Gastrocnemius medialis (tissue), 4 donors: ENCODE measurements at regions not wholly inside any gene's neighbourhood (a gene's known extent, or its start where the extent isn't known, plus 50 kb on each side); places are given as distances from the start of the nearest gene placed in this dataset.

ENCODE experiments used
- ATAC-seq, 2 donors: fragments of 150-250 bp; one replicate each; pipeline ENCODE4 v1.9.1; 2016
- DNase-seq, 2 donors: peaks; one replicate each; pipeline ENCODE4 v3.0.0-alpha.2; 2019
- H3K27ac ChIP-seq, 4 donors: fragments of 200-600 bp; sonication (generic); 1 replicate in 1 of 4; 2 replicates in 3 of 4; pipeline ENCODE4 v1.5.1; 2016 to 2018; ENCODE audit warnings: mild to moderate bottlenecking in 2 of 4, moderate library complexity in 1 of 4
- H3K27me3 ChIP-seq, 3 donors: fragments of 200-600 bp; sonication (generic) in 2 of 3; 1 replicate in 1 of 3; 2 replicates in 2 of 3; pipeline versions ENCODE4 v1.5.1 to v1.6.0; 2016 to 2019; ENCODE audit warnings: mild to moderate bottlenecking in 1 of 3, moderate library complexity in 1 of 3
- H3K36me3 ChIP-seq, 2 donors: fragments of 200-600 bp; sonication (generic) in 1 of 2; one replicate each; pipeline ENCODE4 v1.5.1; 2017 to 2018
- H3K4me1 ChIP-seq, 2 donors: fragments of 200-600 bp; sonication (generic) in 1 of 2; one replicate each; pipeline ENCODE4 v1.5.1; 2016 to 2017; ENCODE audit warnings: mild to moderate bottlenecking in 2 of 2
- H3K4me3 ChIP-seq, 4 donors: fragments of 200-600 bp; sonication (generic) in 3 of 4; 1 replicate in 1 of 4; 2 replicates in 3 of 4; pipeline ENCODE4 v1.5.1; 2016 to 2019; ENCODE audit warnings: mild to moderate bottlenecking in 2 of 4
- H3K9me3 ChIP-seq, 3 donors: fragments of 200-600 bp; sonication (generic) in 2 of 3; 1 replicate in 1 of 3; 2 replicates in 2 of 3; pipeline ENCODE4 v1.5.1; 2016 to 2019
- POLR2A ChIP-seq, 2 donors: fragments of 450-650 bp; IDR thresholded peaks; one replicate each; pipeline ENCODE4 v1.6.1; 2017; ENCODE audit warnings: antibody characterized with exemption in 2 of 2, mild to moderate bottlenecking in 2 of 2, moderate library complexity in 2 of 2
- in situ Hi-C, 4 donors: fragments of 200-750 bp; cut with MboI; loops; one replicate each; pipeline versions ENCODE4 v1.15.0 to v1.8.0; 2017; ENCODE audit warnings: low sequenced_read_pairs in 4 of 4
- intact Hi-C: fragments of 100-400 bp; cut with DNase I; formaldehyde crosslinking; loops from one replicate; pipeline ENCODE4 v1.15.1; 2023; ENCODE audit warnings: low total_unique reads
- TF ChIP-seq, protein P1 (sequence below), 5 experiments: fragments of 450-650 bp in 3 of 5; fragments of 200-600 bp in 2 of 5; sonication (generic) in 2 of 5; IDR thresholded peaks in 4 of 5; conservative IDR thresholded peaks in 1 of 5; 1 replicate in 4 of 5; 2 replicates in 1 of 5; pipeline ENCODE4 v1.5.1; 2016 to 2019; ENCODE audit warnings: antibody characterized with exemption in 5 of 5, mild to moderate bottlenecking in 3 of 5, moderate library complexity in 3 of 5

DNA sequence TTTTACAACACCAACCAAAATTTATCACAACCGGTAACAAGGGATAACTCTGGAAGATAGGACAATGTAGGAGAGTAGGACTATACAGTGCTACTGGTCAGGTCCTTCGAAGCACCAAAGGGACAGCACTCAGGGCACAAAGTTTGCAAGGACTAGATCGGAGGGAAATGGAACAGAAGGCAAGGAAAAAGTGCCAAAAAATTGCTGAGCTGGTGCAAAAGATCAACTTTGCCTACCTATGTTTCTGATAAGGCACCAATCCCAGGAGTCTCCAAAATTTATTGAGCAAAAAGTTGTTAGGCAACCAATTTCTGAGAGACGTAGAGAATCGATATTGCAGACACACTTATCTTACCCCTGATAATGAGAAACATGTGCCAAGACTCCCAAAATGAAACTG, 160.0 kb upstream of the PLEKHA5 start:
- ATAC-seq: no peak
- no peak for DNase-seq
- TF ChIP-seq, protein P1, sequence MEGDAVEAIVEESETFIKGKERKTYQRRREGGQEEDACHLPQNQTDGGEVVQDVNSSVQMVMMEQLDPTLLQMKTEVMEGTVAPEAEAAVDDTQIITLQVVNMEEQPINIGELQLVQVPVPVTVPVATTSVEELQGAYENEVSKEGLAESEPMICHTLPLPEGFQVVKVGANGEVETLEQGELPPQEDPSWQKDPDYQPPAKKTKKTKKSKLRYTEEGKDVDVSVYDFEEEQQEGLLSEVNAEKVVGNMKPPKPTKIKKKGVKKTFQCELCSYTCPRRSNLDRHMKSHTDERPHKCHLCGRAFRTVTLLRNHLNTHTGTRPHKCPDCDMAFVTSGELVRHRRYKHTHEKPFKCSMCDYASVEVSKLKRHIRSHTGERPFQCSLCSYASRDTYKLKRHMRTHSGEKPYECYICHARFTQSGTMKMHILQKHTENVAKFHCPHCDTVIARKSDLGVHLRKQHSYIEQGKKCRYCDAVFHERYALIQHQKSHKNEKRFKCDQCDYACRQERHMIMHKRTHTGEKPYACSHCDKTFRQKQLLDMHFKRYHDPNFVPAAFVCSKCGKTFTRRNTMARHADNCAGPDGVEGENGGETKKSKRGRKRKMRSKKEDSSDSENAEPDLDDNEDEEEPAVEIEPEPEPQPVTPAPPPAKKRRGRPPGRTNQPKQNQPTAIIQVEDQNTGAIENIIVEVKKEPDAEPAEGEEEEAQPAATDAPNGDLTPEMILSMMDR (IDR thresholded peaks at IDR 0.05 in 4 of 5, conservative IDR thresholded peaks at IDR 0.05 in 1 of 5): no peak
- TF ChIP-seq POLR2A (IDR thresholded peaks at IDR 0.05): no peak
- no peak overlapping the region for H3K27ac ChIP-seq
- no peaks in the 10 kb centered on the region for H3K4me1 ChIP-seq
- in situ Hi-C loops (no loop called here), intact Hi-C loops (no loop called here)
- no peaks in the 10 kb centered on the region for H3K27me3 ChIP-seq
- no peaks in the 10 kb centered on the region for H3K36me3 ChIP-seq
- H3K4me3 ChIP-seq: no peak overlapping the region
- no peaks in the 10 kb centered on the region for H3K9me3 ChIP-seq

DNA sequence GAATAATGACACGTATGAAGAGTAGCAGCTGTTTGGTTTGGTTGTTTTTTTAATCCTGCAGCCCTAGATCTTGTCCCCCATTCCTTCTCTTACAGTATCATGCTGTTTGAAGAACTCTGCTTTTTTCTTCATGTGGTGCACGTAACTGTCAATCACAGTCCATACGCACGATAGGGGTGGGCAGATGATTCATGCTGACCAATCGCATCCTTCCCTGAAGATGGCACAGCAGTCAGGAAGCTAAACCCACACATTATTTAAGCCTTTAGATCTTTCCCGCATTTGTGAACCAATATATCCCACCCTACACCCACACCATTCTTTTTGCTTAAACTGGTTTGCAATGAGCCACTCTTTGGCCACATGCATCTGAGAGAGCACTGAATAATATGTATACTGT, 158.9 kb upstream of the PLEKHA5 start:
- DNase-seq: no peak
- Histone ChIP-seq H3K4me3 (no peak overlapping the region), H3K27ac (no peak overlapping the region), H3K36me3 (no peaks in the 10 kb centered on the region), H3K4me1 (no peaks in the 10 kb centered on the region), H3K27me3 (no peaks in the 10 kb centered on the region), H3K9me3 (no peaks in the 10 kb centered on the region)
- intact Hi-C loops (no loop called here), in situ Hi-C loops (no loop called here)
- no peak for TF ChIP-seq POLR2A (IDR thresholded peaks at IDR 0.05)
- TF ChIP-seq, protein P1 (IDR thresholded peaks at IDR 0.05 in 4 of 5, conservative IDR thresholded peaks at IDR 0.05 in 1 of 5): no peak
- no peak for ATAC-seq

DNA sequence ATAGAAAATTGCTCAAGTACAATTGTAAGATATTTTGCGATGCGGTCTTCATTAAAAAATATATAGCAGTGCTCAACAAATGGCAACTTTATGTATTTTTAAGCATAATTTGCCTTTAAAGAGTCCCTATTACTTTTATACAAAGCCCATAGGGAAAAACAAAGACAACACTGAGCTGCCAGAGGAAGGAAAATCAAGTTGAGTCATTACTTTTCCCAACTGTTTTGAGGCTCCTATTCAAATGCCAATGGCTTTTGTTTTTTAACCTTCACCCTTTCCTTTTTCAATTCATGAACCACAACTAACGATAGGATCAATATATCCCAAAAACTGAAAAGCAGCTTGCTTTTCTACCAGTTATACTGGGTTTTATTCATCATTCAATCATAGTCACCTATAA, 157.6 kb upstream of the PLEKHA5 start:
- ATAC-seq: no peak
- intact Hi-C loops (no loop called here), in situ Hi-C loops (no loop called here)
- no peak for TF ChIP-seq POLR2A (IDR thresholded peaks at IDR 0.05)
- TF ChIP-seq, protein P1 (IDR thresholded peaks at IDR 0.05 in 4 of 5, conservative IDR thresholded peaks at IDR 0.05 in 1 of 5): no peak
- Histone ChIP-seq H3K4me3 (no peak overlapping the region), H3K27me3 (no peaks in the 10 kb centered on the region), H3K9me3 (no peaks in the 10 kb centered on the region), H3K27ac (no peak overlapping the region), H3K36me3 (no peaks in the 10 kb centered on the region), H3K4me1 (no peaks in the 10 kb centered on the region)
- no peak for DNase-seq

DNA sequence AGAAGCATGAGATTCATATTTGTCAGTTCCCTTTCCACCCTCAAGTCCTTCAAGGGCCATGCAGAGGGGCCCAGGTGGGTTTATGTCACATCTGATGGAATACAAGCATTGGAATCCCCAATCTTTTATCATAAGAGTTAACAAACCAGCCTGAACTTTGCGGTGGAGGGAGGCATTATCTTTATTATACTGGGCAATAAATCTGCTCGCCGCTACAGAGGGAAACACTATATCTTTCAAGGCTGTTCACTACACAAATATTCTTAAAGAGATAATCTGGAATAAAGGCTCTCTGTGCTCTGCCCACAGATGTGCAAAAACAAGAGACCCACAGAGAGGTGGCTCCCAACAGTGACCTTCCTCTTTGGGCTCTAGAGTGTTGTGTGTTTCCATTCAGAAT, 153.6 kb upstream of the PLEKHA5 start:
- DNase-seq (no peak), ATAC-seq (no peak)
- Histone ChIP-seq H3K4me3 (no peak overlapping the region), H3K27ac (no peak overlapping the region), H3K9me3 (no peaks in the 10 kb centered on the region), H3K4me1 (no peaks in the 10 kb centered on the region), H3K36me3 (no peaks in the 10 kb centered on the region), H3K27me3 (no peaks in the 10 kb centered on the region)
- in situ Hi-C loops (no loop called here), intact Hi-C loops (no loop called here)
- TF ChIP-seq, protein P1 (IDR thresholded peaks at IDR 0.05 in 4 of 5, conservative IDR thresholded peaks at IDR 0.05 in 1 of 5): no peak
- no peak for TF ChIP-seq POLR2A (IDR thresholded peaks at IDR 0.05)

DNA sequence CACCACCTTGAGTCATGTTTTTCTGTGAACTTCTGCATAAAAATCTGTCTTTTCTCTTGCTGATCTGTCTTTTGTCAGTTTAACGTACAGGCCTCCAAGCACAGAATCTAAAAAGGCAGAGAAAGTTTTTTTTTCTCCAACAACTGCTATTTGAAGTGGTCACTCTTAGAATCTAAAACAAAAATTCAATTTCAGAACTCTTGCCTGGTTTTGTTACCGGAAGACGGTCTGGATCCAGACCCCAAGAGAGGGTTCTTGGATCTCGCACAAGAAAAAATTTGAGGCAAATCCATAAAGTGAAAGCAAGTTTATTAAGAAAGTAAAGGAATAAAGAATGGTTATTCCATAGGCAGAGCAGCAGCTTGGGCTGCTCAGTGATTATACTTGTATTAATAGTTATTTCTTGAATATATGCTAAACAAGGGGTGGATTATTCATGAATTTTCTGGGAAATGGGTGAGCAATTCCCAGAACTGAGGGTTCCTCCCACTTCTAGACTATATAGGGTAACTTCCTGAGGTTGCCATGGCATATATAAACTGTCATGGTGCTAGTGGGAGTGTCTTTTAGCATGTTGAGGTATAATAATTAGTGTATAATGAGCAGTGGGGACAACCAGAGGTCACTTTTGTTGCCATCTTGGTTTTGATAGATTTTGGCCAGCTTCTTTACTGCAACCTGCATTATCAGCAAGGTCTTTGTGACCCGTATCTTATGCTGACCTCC, 150.0 kb upstream of the PLEKHA5 start:
- intact Hi-C loops (no loop called here), in situ Hi-C loops (no loop called here)
- no peak overlapping the region for H3K4me3 ChIP-seq
- H3K36me3 ChIP-seq: no peaks in the 10 kb centered on the region
- TF ChIP-seq, protein P1 (IDR thresholded peaks at IDR 0.05 in 4 of 5, conservative IDR thresholded peaks at IDR 0.05 in 1 of 5): no peak
- TF ChIP-seq POLR2A (IDR thresholded peaks at IDR 0.05): no peak
- ATAC-seq: no peak
- no peaks in the 10 kb centered on the region for H3K27me3 ChIP-seq
- H3K27ac ChIP-seq: no peak overlapping the region
- DNase-seq: no peak
- H3K9me3 ChIP-seq: no peaks in the 10 kb centered on the region
- H3K4me1 ChIP-seq: no peaks in the 10 kb centered on the region
